Parathyroid adenoma (tissue), 2 donors: ENCODE measurements at regions not wholly inside any gene's neighbourhood (a gene's known extent, or its start where the extent isn't known, plus 50 kb on each side); places are given as distances from the start of the nearest gene placed in this dataset.

Experiments
- H2AFZ ChIP-seq: fragments of 300-600 bp; sonication (generic); one replicate; pipeline ENCODE4 v1.7.0; 2017; ENCODE audit warnings: antibody characterized with exemption, mild to moderate bottlenecking
- H3K27ac ChIP-seq: fragments of 300-600 bp; sonication (generic); one replicate; pipeline ENCODE4 v1.7.0; 2017
- H3K27me3 ChIP-seq: fragments of 300-600 bp; sonication (generic); one replicate; pipeline ENCODE4 v1.7.0; 2017; ENCODE audit warnings: low read length; ENCODE audit not compliant: control insufficient read depth, insufficient read depth
- H3K36me3 ChIP-seq: fragments of 300-600 bp; sonication (generic); one replicate; pipeline ENCODE4 v1.7.0; 2017; ENCODE audit warnings: low read length; ENCODE audit not compliant: control insufficient read depth, insufficient read depth
- H3K4me1 ChIP-seq: fragments of 300-600 bp; sonication (generic); one replicate; pipeline ENCODE4 v1.7.0; 2017; ENCODE audit warnings: control low read depth
- H3K4me2 ChIP-seq: fragments of 300-600 bp; sonication (generic); one replicate; pipeline ENCODE4 v1.7.0; 2017; ENCODE audit warnings: low read length
- H3K4me3 ChIP-seq: fragments of 300-600 bp; sonication (generic); one replicate; pipeline ENCODE4 v1.7.0; 2017; ENCODE audit warnings: low read depth, low read length
- H3K79me2 ChIP-seq: fragments of 300-600 bp; sonication (generic); one replicate; pipeline ENCODE4 v1.7.0; 2017; ENCODE audit warnings: control low read depth
- H3K9ac ChIP-seq: fragments of 300-600 bp; sonication (generic); one replicate; pipeline ENCODE4 v1.7.0; 2017; ENCODE audit warnings: mild to moderate bottlenecking
- H3K9me3 ChIP-seq: fragments of 300-600 bp; sonication (generic); one replicate; pipeline ENCODE4 v1.7.0; 2017; ENCODE audit warnings: low read length; ENCODE audit not compliant: control insufficient read depth
- CTCF ChIP-seq: fragments of 300-600 bp; sonication (generic); IDR thresholded peaks from one replicate; pipeline ENCODE4 v1.7.0; 2017; ENCODE audit warnings: antibody characterized with exemption, mild to moderate bottlenecking
- donor health status: primary hyperparathyroidism.

GRCh38 chr2:156891609-156892008 lies 365.9 kb upstream of the GALNT5 start:
- no peak for TF ChIP-seq CTCF
- Histone ChIP-seq H3K27me3 (no peaks in the 10 kb centered on the region), H3K9ac (no peak overlapping the region), H3K4me2 (no peak overlapping the region), H3K79me2 (no peaks in the 10 kb centered on the region), H3K36me3 (no peaks in the 10 kb centered on the region), H3K9me3 (no peaks in the 10 kb centered on the region), H3K4me3 (no peak overlapping the region), H3K27ac (no peak overlapping the region), H3K4me1 (peaks cover 3% of the 10 kb centered on the region), H2AFZ (no peak overlapping the region)

- peak overlapping the region; percentile 58 for H3K4me3 ChIP-seq
- no peaks in the 10 kb centered on the region for H3K36me3 ChIP-seq
- H3K27ac ChIP-seq: no peak overlapping the region
- peak overlapping the region; percentile 91 for H3K4me2 ChIP-seq
- peaks cover 3% of the 10 kb centered on the region for H3K4me1 ChIP-seq
- peak overlapping the region; percentile 80 for H2AFZ ChIP-seq
- peak; percentile 56 for TF ChIP-seq CTCF
- H3K79me2 ChIP-seq: no peaks in the 10 kb centered on the region
- no peaks in the 10 kb centered on the region for H3K9me3 ChIP-seq
- no peak overlapping the region for H3K9ac ChIP-seq
- no peaks in the 10 kb centered on the region for H3K27me3 ChIP-seq
Measured at GRCh38 chr2:156892467-156893281, 364.8 kb upstream of the GALNT5 start.

GRCh38 chr2:156896294-156896693 lies 361.2 kb upstream of the GALNT5 start:
- no peak overlapping the region for H3K27ac ChIP-seq
- no peaks in the 10 kb centered on the region for H3K36me3 ChIP-seq
- no peaks in the 10 kb centered on the region for H3K79me2 ChIP-seq
- no peaks in the 10 kb centered on the region for H3K9me3 ChIP-seq
- H2AFZ ChIP-seq: no peak overlapping the region
- peaks cover 3% of the 10 kb centered on the region for H3K4me1 ChIP-seq
- no peak overlapping the region for H3K4me2 ChIP-seq
- no peak overlapping the region for H3K9ac ChIP-seq
- TF ChIP-seq CTCF: no peak
- H3K4me3 ChIP-seq: no peak overlapping the region
- H3K27me3 ChIP-seq: no peaks in the 10 kb centered on the region

- no peak overlapping the region for H2AFZ ChIP-seq
- no peak overlapping the region for H3K27ac ChIP-seq
- no peaks in the 10 kb centered on the region for H3K27me3 ChIP-seq
- H3K4me2 ChIP-seq: no peak overlapping the region
- no peaks in the 10 kb centered on the region for H3K9me3 ChIP-seq
- no peaks in the 10 kb centered on the region for H3K4me1 ChIP-seq
- H3K4me3 ChIP-seq: no peak overlapping the region
- H3K36me3 ChIP-seq: no peaks in the 10 kb centered on the region
- no peak overlapping the region for H3K9ac ChIP-seq
- no peak for TF ChIP-seq CTCF
- no peaks in the 10 kb centered on the region for H3K79me2 ChIP-seq
Measured at GRCh38 chr2:156897548-156897947, 360.0 kb upstream of the GALNT5 start.
